RWPE2 (cell line): ENCODE measurements at regions not wholly inside any gene's neighbourhood (a gene's known extent, or its start where the extent isn't known, plus 50 kb on each side); places are given as distances from the start of the nearest gene placed in this dataset.

Experiments used
- ATAC-seq: fragments of 200-7000 bp; cut with Tn5 transposase; 3 replicates; pipeline ENCODE4 v1.9.1; 2021; ENCODE audit warnings: low read depth
- DNase-seq: peaks from one replicate; pipeline ENCODE4 v3.0.0-alpha.2; 2020; ENCODE audit warnings: low spot score
- H3K27ac ChIP-seq: fragments of 450-650 bp; 2 replicates; pipeline ENCODE4 v1.5.1; 2017; ENCODE audit warnings: mild to moderate bottlenecking; ENCODE audit not compliant: poor library complexity, severe bottlenecking
- H3K27me3 ChIP-seq: fragments of 250-450 bp; sonication (Bioruptor Pico); 2 replicates; pipeline ENCODE4 v1.5.1; 2021; ENCODE audit warnings: mild to moderate bottlenecking, moderate library complexity; ENCODE audit not compliant: insufficient read depth, poor library complexity, severe bottlenecking
- H3K36me3 ChIP-seq: fragments of 250-450 bp; sonication (Bioruptor Pico); 2 replicates; pipeline ENCODE4 v1.5.1; 2020; ENCODE audit warnings: low read depth, mild to moderate bottlenecking, moderate library complexity
- H3K4me1 ChIP-seq: fragments of 250-450 bp; sonication (Bioruptor Pico); 2 replicates; pipeline ENCODE4 v1.5.1; 2021; ENCODE audit warnings: mild to moderate bottlenecking, moderate library complexity; ENCODE audit not compliant: insufficient read depth, poor library complexity, severe bottlenecking
- H3K4me3 ChIP-seq: fragments of 250-450 bp; sonication (Bioruptor Pico); 2 replicates; pipeline ENCODE4 v1.5.1; 2021; ENCODE audit warnings: mild to moderate bottlenecking, moderate library complexity; ENCODE audit not compliant: severe bottlenecking
- H3K9me3 ChIP-seq: fragments of 250-450 bp; sonication (Bioruptor Pico); 2 replicates; pipeline ENCODE4 v1.5.1; 2021; ENCODE audit warnings: mild to moderate bottlenecking, moderate library complexity; ENCODE audit not compliant: severe bottlenecking
- TF ChIP-seq, protein P1 (sequence below): fragments of 450-650 bp; IDR thresholded peaks from one replicate; pipeline ENCODE4 v1.5.1; 2017; ENCODE audit warnings: mild to moderate bottlenecking, moderate library complexity; ENCODE audit not compliant: poor library complexity, severe bottlenecking

DNA sequence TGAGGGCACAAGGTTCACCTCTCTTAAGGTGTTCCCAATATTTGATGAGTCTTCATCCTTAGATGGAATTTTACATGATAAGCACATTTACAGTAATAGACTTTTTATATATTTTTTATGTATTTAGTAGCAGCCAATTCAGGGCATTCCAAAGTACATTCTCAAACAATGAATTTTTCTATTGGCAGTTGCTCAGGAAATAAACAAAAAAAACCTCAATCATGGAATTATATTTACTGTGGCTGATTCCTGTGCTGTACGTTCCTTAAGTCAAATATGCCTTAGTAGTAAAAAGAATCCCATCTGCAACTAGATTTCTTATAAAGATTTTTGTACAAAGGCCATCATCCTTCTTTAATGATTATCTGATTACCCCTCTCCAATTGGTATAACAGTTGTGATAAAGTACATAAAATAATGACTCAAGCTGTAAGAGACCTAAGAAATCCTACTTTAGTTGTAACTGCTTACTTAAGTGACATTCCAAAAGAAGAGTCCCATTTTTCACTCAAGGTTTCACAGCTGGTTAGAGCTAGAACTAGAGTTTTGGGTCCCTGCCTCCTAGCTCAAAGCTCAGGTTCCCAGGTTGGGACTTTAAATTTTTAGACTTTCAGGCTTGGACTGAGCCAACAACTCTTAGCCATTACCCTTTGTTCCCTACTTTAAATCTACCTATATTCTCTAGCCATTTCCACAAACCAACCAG lies 152.7 kb downstream of the FHIP1A start:
- DNase-seq = no peak
- no peak for ATAC-seq
- H3K9me3 ChIP-seq = no peaks in the 10 kb centered on the region
- no peaks in the 10 kb centered on the region for H3K36me3 ChIP-seq
- TF ChIP-seq, protein P1, sequence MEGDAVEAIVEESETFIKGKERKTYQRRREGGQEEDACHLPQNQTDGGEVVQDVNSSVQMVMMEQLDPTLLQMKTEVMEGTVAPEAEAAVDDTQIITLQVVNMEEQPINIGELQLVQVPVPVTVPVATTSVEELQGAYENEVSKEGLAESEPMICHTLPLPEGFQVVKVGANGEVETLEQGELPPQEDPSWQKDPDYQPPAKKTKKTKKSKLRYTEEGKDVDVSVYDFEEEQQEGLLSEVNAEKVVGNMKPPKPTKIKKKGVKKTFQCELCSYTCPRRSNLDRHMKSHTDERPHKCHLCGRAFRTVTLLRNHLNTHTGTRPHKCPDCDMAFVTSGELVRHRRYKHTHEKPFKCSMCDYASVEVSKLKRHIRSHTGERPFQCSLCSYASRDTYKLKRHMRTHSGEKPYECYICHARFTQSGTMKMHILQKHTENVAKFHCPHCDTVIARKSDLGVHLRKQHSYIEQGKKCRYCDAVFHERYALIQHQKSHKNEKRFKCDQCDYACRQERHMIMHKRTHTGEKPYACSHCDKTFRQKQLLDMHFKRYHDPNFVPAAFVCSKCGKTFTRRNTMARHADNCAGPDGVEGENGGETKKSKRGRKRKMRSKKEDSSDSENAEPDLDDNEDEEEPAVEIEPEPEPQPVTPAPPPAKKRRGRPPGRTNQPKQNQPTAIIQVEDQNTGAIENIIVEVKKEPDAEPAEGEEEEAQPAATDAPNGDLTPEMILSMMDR = no peak
- H3K4me3 ChIP-seq = no peak overlapping the region
- no peak overlapping the region for H3K27ac ChIP-seq
- peaks cover 5% of the 10 kb centered on the region for H3K4me1 ChIP-seq
- no peaks in the 10 kb centered on the region for H3K27me3 ChIP-seq

DNA sequence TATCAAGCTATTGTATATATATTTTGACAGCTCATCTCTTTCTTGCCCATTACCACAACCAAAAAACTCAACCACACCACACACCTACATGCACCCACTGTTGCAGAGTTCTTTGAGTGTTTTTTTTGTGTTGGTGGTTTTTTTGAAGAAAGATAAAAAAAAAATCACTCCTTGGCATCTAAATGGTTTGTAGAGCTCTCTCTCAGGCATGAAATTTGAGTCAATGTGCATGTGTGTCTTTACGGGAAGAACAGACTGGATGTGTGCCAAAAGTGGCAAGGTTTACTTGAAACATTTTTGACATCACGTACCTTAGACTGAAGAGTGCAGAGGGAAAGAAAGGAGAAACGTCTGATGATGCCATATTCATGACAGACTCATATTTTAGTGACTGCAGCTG lies 154.2 kb downstream of the FHIP1A start:
- TF ChIP-seq, protein P1 = no peak
- DNase-seq (no peak), ATAC-seq (peak; percentile 44; the same call in 1 of the 3 replicates)
- Histone ChIP-seq H3K36me3 (no peaks in the 10 kb centered on the region), H3K4me3 (no peak overlapping the region), H3K4me1 (peaks cover 5% of the 10 kb centered on the region), H3K9me3 (no peaks in the 10 kb centered on the region), H3K27ac (no peak overlapping the region), H3K27me3 (no peaks in the 10 kb centered on the region)

DNA sequence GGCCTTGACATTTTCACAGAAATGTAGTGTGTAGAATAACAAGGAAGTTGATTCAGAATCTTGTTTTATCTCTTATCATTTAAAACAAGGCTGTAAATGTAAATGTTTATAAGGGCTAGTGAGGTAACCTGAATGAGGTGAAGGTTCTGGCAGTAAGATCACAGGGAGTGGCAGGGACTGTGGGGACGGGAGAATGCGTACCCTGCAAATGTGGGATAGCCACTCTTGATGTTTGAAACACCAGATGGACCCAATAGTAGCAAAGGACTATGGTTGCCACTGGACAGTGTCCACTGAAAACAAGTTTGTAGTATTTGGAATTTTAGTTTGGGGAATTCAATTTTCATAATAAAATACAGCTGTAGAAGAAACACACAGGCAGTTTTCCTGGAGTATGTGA lies 155.3 kb downstream of the FHIP1A start:
- no peaks in the 10 kb centered on the region for H3K36me3 ChIP-seq
- TF ChIP-seq, protein P1 = no peak
- peaks cover 5% of the 10 kb centered on the region for H3K4me1 ChIP-seq
- H3K9me3 ChIP-seq = no peaks in the 10 kb centered on the region
- no peak for DNase-seq
- no peak overlapping the region for H3K4me3 ChIP-seq
- H3K27me3 ChIP-seq = no peaks in the 10 kb centered on the region
- ATAC-seq = no peak
- no peak overlapping the region for H3K27ac ChIP-seq

DNA sequence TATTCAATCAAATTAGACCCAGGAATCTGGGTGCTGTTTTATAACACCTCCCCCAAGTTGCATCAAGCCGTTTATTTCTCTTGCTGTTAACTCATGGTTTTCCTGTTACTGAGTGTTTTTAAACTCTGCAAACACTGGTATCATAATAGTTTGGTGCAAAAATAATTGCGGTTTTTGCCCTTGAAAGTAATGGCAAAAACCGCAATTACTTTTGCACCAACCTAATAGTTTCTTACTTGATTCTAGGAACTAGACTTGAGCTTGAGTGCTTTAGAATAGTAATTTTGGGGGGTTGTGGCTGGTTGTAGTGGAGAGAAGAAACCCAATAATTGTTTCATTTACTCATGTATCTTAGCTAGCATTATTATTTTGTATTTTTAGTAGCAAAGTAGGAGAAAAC lies 156.6 kb downstream of the FHIP1A start:
- Histone ChIP-seq H3K4me3 (no peak overlapping the region), H3K36me3 (no peaks in the 10 kb centered on the region), H3K4me1 (peaks cover 5% of the 10 kb centered on the region), H3K27ac (no peak overlapping the region), H3K27me3 (no peaks in the 10 kb centered on the region), H3K9me3 (no peaks in the 10 kb centered on the region)
- DNase-seq (no peak), ATAC-seq (no peak)
- TF ChIP-seq, protein P1 = no peak

DNA sequence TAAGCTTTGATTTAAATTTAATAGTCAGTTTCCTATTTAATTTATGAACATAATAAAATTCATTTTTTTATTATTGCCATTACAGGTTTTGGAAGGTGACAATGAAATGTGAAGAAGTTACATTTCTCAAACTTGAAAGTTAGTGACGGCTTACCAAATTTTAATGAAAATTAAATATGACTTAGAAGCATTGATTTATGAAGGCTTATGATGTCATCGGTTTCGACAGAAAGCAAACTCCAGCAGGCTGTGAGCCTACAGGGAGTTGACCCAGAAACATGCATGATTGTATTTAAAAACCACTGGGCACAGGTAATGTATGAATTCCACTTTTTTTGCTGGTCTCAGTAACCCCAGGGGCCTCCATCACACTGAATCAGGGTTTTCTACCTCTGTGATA lies 157.1 kb downstream of the FHIP1A start:
- DNase-seq (no peak), ATAC-seq (no peak)
- H3K9me3 ChIP-seq = no peaks in the 10 kb centered on the region
- H3K27ac ChIP-seq = no peak overlapping the region
- H3K36me3 ChIP-seq = no peaks in the 10 kb centered on the region
- H3K4me1 ChIP-seq = peaks cover 5% of the 10 kb centered on the region
- H3K4me3 ChIP-seq = no peak overlapping the region
- TF ChIP-seq, protein P1 = no peak
- H3K27me3 ChIP-seq = no peaks in the 10 kb centered on the region
